T-helper 22 cell (primary cell): ENCODE measurements at regions not wholly inside any gene's neighbourhood (a gene's known extent, or its start where the extent isn't known, plus 50 kb on each side); places are given as distances from the start of the nearest gene placed in this dataset.

Source experiments
- DNase-seq: peaks from one replicate; pipeline ENCODE4 v3.0.0-alpha.2; 2020; ENCODE audit warnings: low read depth

- no peak for DNase-seq
These were observed 658.9 kb downstream of the NPHP4 start for GRCh38 chr1:5333291-5333690.

DNA sequence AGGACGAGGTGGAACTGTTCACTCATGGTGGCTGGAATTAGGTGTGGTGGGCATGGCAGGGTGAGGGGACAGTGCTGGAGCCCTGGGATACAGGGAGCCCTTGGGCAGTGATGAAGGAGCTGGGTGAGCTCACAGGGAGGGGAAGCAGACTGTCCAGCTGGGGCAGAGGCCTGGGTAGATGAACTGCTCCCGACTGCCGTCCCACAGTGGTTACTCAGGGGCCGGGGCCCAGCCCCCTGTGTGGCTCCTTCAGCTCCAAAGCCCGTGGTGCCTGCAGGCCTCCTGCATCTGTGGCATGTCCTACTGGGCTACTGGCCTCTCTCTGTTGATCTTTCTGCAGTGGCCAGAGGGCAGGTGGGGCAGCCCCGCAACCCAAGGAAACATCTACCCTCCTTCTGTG lies 661.1 kb downstream of the NPHP4 start:
- no peak for DNase-seq

DNA sequence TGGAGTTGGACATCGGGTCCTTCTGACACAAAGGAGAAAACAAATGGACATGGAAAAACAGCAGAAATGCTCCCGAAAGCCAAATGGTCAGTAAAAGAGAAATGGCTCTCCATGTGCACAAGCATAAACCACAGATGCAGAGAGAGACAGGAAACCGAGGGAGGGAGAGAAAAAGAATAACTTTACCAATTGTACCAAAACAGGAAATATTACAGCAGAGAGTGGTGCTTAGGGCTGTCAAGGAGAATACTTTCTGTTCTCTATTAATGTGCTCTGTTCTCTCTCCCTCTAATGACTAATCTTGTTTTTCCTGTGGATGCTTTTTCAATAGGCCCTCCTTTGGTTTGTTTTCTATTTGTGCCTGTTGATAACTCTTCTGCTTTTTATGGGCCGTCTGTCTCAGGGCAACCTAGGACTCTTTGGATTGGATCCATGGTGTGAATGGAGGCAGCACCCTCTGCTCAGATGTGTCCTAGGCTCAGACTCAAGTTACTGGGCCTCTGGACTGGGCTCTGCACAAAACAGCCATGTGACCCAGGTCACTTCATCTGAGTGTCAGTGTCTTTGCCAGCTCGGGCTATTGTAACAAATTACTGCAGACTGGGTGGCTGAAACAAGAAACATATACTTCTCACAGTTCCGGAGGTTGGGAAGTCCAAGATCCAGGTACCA lies 663.0 kb downstream of the NPHP4 start:
- DNase-seq, result no peak

- no peak for DNase-seq
These were observed 667.3 kb downstream of the NPHP4 start for GRCh38 chr1:5324883-5325282.

GRCh38 chr1:5318143-5318816 lies 663.9 kb downstream of the AJAP1 start:
- DNase-seq, result no peak

- no peak for DNase-seq
These were observed 663.0 kb downstream of the AJAP1 start for GRCh38 chr1:5317391-5317790.

DNA sequence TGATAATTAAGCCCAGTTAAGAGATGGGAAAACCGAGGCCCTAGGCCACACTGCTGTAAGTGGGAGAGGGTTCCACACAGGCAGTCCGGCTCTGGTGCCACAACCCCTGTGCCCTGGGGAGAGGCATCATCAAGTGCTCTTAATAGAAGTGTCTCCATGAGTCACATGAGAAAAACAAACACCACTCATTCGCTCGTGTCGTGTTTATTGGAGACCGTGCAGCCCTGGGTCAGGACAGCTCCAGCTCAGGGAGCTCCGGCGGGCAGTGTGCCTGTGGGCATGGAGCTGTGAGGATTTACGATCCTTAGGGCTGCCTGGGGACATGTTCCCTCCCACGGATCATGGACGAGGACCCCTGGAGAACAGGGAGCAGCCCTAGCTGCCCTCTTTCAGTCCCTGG lies 658.5 kb downstream of the AJAP1 start:
- DNase-seq, result no peak

DNA sequence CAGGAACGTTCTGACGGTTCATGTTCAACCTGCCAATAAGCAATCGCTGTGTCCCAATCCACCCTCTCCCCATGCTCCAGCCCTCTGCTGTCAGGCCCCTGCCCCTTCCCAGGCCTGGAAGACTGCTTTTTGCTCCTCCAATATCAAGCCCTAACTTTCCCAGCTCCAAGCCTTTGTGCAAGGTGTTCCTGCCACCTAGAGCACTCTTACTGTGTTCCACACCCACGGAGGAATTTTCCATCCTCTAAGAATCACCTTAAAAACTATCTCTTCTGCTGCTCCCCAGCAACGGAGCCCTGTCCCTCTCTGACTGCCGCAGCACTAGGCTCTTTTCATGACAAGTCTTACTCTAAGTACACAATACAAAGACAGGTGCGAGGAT lies 657.9 kb downstream of the AJAP1 start:
- no peak for DNase-seq

- no peak for DNase-seq
These were observed 657.4 kb downstream of the AJAP1 start for GRCh38 chr1:5311634-5312292.

- DNase-seq, result no peak
These were observed 656.7 kb downstream of the AJAP1 start for GRCh38 chr1:5311147-5311546.

GRCh38 chr1:5308249-5308648 lies 653.8 kb downstream of the AJAP1 start:
- DNase-seq, result no peak

DNA sequence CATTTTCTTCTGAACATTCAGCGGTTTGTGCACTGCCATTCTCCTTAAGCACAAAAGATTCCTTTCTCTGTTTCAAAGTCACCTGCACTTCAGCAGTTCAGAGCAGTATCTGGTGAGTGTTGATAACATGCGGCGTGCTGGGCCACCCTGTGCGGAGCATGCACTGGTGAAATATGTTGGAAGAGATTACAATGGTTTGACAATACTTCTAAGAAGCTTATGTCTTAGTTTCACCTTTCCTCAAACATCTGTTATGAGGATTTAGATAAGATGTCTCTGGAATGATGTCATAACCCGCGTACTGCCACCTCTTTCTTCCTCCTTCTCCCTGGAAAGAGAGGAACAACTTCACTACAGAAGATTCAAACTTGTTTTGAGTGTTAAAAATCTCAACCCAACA lies 650.3 kb downstream of the AJAP1 start:
- no peak for DNase-seq

DNA sequence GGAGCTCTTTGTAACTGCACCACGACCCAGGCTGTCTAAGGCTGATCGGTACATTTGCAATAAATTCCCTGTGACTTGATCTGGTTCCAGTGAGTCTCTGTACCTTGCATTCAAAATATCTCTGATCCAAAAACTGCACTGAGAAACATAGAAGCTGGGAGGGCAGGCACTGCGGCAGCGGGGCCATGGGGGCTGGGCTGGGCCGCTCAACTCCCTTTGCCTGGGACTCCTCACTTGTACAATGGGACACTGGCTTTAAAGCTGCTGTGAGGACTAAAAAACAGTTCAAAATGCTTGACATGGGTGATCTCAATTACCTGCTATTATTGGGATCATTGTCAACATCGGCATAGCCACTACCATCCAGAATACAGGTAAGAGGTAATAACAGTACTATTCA lies 644.0 kb downstream of the AJAP1 start:
- no peak for DNase-seq

- DNase-seq, result no peak
These were observed 643.5 kb downstream of the AJAP1 start for GRCh38 chr1:5297886-5298239.

DNA sequence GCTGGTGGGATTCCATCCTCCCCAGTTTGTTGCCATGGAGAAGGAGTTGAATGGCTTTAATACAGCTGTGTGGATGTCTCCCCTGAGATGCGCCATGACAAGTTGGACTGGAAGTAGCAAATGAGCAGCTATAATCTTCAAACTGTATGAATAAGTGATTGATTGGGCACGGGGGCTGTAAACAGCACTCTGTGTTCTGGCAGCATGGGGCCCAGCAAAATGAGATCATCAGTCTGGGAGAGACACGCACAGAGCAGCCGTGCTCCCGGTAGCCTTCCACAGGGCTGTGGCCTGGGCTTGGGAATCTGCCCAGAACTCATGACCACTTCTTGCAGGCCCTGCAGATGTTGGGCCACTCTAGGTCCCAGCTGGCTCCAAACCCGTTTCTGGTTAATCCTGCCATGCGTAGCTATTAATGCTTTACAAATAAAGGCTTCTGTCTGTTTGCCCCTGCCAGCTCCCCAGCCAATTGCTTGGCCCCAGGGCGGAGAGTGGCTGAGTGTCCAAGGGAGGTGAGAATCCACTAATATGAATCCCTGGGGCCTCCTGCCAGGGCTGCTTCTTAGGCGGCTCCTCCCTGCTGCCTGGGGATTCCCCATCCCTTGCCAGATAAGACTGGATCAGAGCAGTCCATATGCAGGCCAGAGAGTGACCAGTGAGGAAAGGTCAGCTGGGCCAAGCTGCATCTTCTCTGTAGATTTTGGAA lies 642.9 kb downstream of the AJAP1 start:
- DNase-seq, result no peak

DNA sequence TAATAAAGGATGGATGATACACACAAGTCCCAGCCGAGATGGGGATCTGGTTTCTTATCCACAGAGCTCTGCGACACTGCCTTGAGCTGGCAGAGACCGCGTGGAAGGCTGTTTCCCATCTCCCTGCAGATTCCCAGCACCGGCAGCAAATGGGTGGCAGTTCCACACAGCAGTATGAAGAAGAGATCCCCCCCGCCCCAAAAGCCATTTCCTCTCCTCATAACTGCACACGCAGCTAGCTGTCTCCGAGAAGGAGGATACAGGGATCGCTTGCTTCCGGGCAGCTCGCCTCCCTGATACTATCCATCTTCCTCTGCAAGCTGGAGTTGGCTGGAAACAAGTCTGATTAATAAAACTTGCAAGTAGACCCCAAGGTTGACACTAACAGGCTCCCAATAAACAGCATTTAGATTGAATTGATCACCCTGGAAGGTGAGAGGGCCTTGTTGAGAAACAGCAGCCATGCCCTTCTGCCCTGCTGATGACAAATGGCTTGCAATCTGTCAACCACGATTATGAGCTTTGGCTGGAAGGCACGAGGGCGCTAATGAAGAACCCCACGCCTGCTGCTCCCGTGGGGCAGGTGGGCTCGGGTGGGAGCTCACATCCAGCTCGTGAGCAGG lies 642.3 kb downstream of the AJAP1 start:
- no peak for DNase-seq

GRCh38 chr1:5296095-5296494 lies 641.7 kb downstream of the AJAP1 start:
- no peak for DNase-seq

DNA sequence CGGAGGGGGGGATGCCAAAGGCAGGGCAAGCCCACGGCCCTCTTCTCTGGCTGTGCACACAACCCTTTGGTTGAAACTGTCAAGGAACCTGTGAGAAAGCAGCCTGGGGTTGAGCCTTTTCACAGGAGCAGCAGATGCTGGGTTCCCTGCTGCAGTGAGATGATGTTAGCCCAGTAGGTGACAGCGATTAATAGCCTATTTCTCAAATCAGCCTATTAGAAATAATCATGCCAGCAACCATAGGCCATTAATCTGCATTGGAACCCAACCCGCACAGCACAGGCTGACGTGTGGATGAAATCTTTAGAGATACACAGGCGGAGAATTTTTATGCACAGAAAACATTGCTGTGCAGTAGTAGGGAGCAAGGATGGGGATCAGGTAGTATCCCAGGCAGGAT lies 637.5 kb downstream of the AJAP1 start:
- DNase-seq, result no peak

GRCh38 chr1:5287178-5288150 lies 633.1 kb downstream of the AJAP1 start:
- no peak for DNase-seq

GRCh38 chr1:5286244-5286643 lies 631.8 kb downstream of the AJAP1 start:
- DNase-seq, result no peak

GRCh38 chr1:5274527-5274926 lies 620.1 kb downstream of the AJAP1 start:
- no peak for DNase-seq
